Urothelium cell line (cell line): ENCODE measurements at regions not wholly inside any gene's neighbourhood (a gene's known extent, or its start where the extent isn't known, plus 50 kb on each side); places are given as distances from the start of the nearest gene placed in this dataset.
A peak's percentile ranks its signal among the peaks of the same experiment; 100 is the strongest.
"Not testable (repeated sequence)": the region's sequence is repeated elsewhere in the genome, so short reads cannot be mapped to it uniquely, and the experiment has no call there.

Experiments
- DNase-seq: peaks from one replicate; pipeline ENCODE4 v3.0.0; 2011; ENCODE audit warnings: low spot score, mixed read lengths
- FAIRE-seq: peaks from 2 replicates; lab custom pipeline; 2011; peaks lifted over from hg19 to GRCh38; lab: Jason Lieb, UNC

GRCh38 chr5:93359296-93359959, 221.6 kb downstream of the NR2F1-AS1 start:
- FAIRE-seq (no peak), DNase-seq (peak; percentile 53)

- DNase-seq, result no peak
- no peak for FAIRE-seq
These were observed 222.8 kb downstream of the NR2F1-AS1 start for GRCh38 chr5:93358176-93358575.

GRCh38 chr5:93357686-93358085, 223.3 kb downstream of the NR2F1-AS1 start:
- DNase-seq, result no peak
- FAIRE-seq, result no peak

- DNase-seq, result no peak
- FAIRE-seq, result no peak
These were observed 225.3 kb downstream of the NR2F1-AS1 start for GRCh38 chr5:93355691-93356090.

GRCh38 chr5:93352186-93352585, 228.8 kb downstream of the NR2F1-AS1 start:
- FAIRE-seq (no peak), DNase-seq (no peak)

GRCh38 chr5:93349613-93350012, 231.4 kb downstream of the NR2F1-AS1 start:
- DNase-seq, result no peak
- no peak for FAIRE-seq

GRCh38 chr5:93348231-93348630, 232.8 kb downstream of the NR2F1-AS1 start:
- DNase-seq, result peak; percentile 27
- no peak for FAIRE-seq

GRCh38 chr5:93346850-93347249, 234.2 kb downstream of the NR2F1-AS1 start:
- FAIRE-seq, DNase-seq: not testable (repeated sequence)

- DNase-seq (no peak), FAIRE-seq (no peak)
These were observed 234.7 kb downstream of the NR2F1-AS1 start for GRCh38 chr5:93346301-93346700.

GRCh38 chr5:93343570-93343969, 237.4 kb downstream of the NR2F1-AS1 start:
- no peak for FAIRE-seq
- DNase-seq, result no peak

GRCh38 chr5:93342563-93343061, 238.4 kb downstream of the NR2F1-AS1 start:
- DNase-seq (no peak), FAIRE-seq (no peak)

- DNase-seq (no peak), FAIRE-seq (no peak)
These were observed 240.1 kb downstream of the NR2F1-AS1 start for GRCh38 chr5:93340881-93341280.

GRCh38 chr5:93337138-93337537, 243.9 kb downstream of the NR2F1-AS1 start:
- DNase-seq (no peak), FAIRE-seq (no peak)

GRCh38 chr5:93336330-93337110, 244.5 kb downstream of the NR2F1-AS1 start:
- FAIRE-seq (peak; percentile 46), DNase-seq (no peak)

GRCh38 chr5:93331863-93332262, 249.2 kb downstream of the NR2F1-AS1 start:
- DNase-seq, result no peak
- no peak for FAIRE-seq

- FAIRE-seq (no peak), DNase-seq (no peak)
These were observed 249.8 kb downstream of the NR2F1-AS1 start for GRCh38 chr5:93331241-93331640.

GRCh38 chr5:93330506-93330905, 250.5 kb downstream of the NR2F1-AS1 start:
- no peak for FAIRE-seq
- no peak for DNase-seq

- FAIRE-seq, result no peak
- DNase-seq, result no peak
These were observed 251.3 kb downstream of the NR2F1-AS1 start for GRCh38 chr5:93329756-93330155.

GRCh38 chr5:93328833-93329232, 252.2 kb downstream of the NR2F1-AS1 start:
- DNase-seq (no peak), FAIRE-seq (no peak)

- FAIRE-seq, result no peak
- no peak for DNase-seq
These were observed 253.4 kb downstream of the NR2F1-AS1 start for GRCh38 chr5:93327605-93328004.

GRCh38 chr5:93325946-93326345, 255.1 kb downstream of the NR2F1-AS1 start:
- DNase-seq, result no peak
- FAIRE-seq, result no peak
